B cell (primary cell): ENCODE measurements at regions not wholly inside any gene's neighbourhood (a gene's known extent, or its start where the extent isn't known, plus 50 kb on each side); places are given as distances from the start of the nearest gene placed in this dataset.

Experiments
- CTCF ChIP-seq: fragments of 200-600 bp; IDR thresholded peaks from one replicate; pipeline ENCODE4 v1.8.0; 2022; ENCODE audit warnings: antibody characterized with exemption, mild to moderate bottlenecking
- EZH2 ChIP-seq: IDR thresholded peaks from 2 replicates; pipeline ENCODE4 v1.6.1; 2012; ENCODE audit warnings: borderline replicate concordance, low read depth, mild to moderate bottlenecking, moderate library complexity, low read length; ENCODE audit not compliant: insufficient read depth, poor library complexity, severe bottlenecking

- no peak for TF ChIP-seq CTCF
- TF ChIP-seq EZH2 = no peak
Observed at GRCh38 chr18:75554176-75554575, 126.7 kb upstream of the SMIM21 start.
